ENCODE measurements at regions not wholly inside any gene's neighbourhood (a gene's known extent, or its start where the extent isn't known, plus 50 kb on each side); places are given as distances from the start of the nearest gene placed in this dataset.

DNA sequence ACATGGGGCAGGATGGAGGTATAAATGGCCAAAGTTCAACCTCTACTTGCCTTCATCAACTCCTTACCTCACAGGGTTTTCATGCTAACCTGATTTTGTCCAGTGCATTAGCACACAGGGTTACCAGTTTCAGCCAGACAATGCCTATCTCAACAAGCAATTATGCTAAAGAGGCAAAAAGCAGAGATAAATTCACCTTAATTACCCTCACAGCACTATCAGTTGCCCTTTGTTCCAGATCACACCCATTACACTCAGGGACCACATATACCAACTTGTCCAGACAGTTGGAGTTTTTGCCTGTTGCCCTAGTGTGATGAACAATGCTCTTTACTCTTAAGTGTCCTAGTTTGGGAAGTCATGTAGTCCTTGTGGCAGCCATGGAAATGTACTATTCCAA lies 174.5 kb upstream of the MOCS1 start:
- no peak overlapping the region for H3K27ac Mint-ChIP-seq
- ATAC-seq (replicated peaks) = no peak
- no peak overlapping the region for H3K4me3 Mint-ChIP-seq
- peaks cover 5% of the 10 kb centered on the region for H3K27me3 Mint-ChIP-seq
- no peaks in the 10 kb centered on the region for H3K4me1 Mint-ChIP-seq
- H3K9me3 Mint-ChIP-seq = no peaks in the 10 kb centered on the region
- no peaks in the 10 kb centered on the region for H3K36me3 Mint-ChIP-seq (ENCODE audit: low read depth)

DNA sequence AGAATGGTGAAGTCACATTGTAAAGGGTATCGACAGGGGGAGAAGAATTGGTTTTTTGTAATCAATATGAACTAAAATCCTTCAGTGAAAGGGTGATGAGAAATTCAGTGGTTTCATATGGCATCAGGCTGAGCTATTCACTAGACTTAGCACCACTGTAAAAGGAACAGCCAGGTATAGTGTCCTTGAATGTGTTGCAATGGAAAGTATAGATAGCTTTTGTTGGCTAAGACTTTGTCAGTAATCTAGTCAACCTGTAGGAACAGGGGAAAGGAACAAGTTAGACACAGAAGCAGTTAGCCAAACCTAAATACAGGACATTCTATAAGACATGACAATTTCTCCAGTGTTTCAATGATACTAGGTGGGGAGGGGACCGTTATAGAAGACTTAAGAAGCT lies 172.6 kb upstream of the MOCS1 start:
- no peaks in the 10 kb centered on the region for H3K4me1 Mint-ChIP-seq
- H3K9me3 Mint-ChIP-seq = no peaks in the 10 kb centered on the region
- peaks cover 3% of the 10 kb centered on the region for H3K27me3 Mint-ChIP-seq
- no peak overlapping the region for H3K4me3 Mint-ChIP-seq
- H3K27ac Mint-ChIP-seq = no peak overlapping the region
- ATAC-seq (replicated peaks) = no peak
- no peaks in the 10 kb centered on the region for H3K36me3 Mint-ChIP-seq (ENCODE audit: low read depth)

GRCh38 chr6:40098774-40099173 lies 164.5 kb upstream of the MOCS1 start:
- H3K4me1 Mint-ChIP-seq = no peaks in the 10 kb centered on the region
- no peak for ATAC-seq (replicated peaks)
- H3K36me3 Mint-ChIP-seq (ENCODE audit: low read depth) = no peaks in the 10 kb centered on the region
- no peak overlapping the region for H3K4me3 Mint-ChIP-seq
- no peak overlapping the region for H3K27ac Mint-ChIP-seq
- no peaks in the 10 kb centered on the region for H3K27me3 Mint-ChIP-seq
- peaks cover 3% of the 10 kb centered on the region for H3K9me3 Mint-ChIP-seq

GRCh38 chr6:40097590-40097989 lies 163.3 kb upstream of the MOCS1 start:
- no peaks in the 10 kb centered on the region for H3K36me3 Mint-ChIP-seq (ENCODE audit: low read depth)
- no peak overlapping the region for H3K27ac Mint-ChIP-seq
- H3K4me3 Mint-ChIP-seq = no peak overlapping the region
- no peak for ATAC-seq (replicated peaks)
- H3K27me3 Mint-ChIP-seq = no peaks in the 10 kb centered on the region
- H3K4me1 Mint-ChIP-seq = no peaks in the 10 kb centered on the region
- peaks cover 3% of the 10 kb centered on the region for H3K9me3 Mint-ChIP-seq

DNA sequence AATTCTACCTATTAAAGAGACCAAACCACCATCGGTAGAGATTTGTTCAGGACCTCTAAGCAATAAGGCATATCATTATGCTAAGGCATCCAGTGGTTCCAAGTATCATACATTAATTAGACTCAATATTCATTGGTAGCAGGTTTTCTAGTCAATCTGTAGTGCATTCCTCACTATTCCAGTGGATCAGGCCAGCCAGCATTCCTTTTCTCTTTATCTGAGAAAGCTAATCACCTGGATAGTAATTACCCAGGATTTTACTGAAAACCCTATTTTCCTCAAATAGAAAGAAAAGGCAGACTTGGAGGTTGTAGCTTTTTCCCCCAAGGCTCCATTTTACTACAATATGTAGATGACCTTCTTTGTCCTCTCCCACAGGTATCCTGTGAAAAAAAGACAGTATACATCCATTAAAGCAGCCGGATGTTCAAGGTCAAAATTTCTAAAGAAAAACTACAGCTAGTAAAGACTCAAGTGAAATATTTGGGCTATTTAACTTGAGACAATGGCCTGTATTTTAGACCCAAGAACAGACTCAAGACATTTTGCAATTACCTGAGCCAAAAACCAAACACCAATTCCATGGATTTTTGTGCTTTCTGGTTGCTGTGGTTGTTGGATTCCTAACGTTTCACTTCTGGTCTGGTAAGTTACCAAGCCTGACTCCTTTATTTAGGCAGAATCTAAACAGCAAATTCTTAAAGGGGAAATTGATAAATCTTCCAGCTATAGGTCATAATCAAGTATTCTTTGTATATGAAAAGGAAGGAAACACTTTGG lies 149.1 kb upstream of the MOCS1 start:
- H3K36me3 Mint-ChIP-seq (ENCODE audit: low read depth) = no peaks in the 10 kb centered on the region
- no peak for ATAC-seq (replicated peaks)
- no peak overlapping the region for H3K4me3 Mint-ChIP-seq
- H3K27ac Mint-ChIP-seq = no peak overlapping the region
- no peaks in the 10 kb centered on the region for H3K9me3 Mint-ChIP-seq
- no peaks in the 10 kb centered on the region for H3K4me1 Mint-ChIP-seq
- H3K27me3 Mint-ChIP-seq = peaks cover 3% of the 10 kb centered on the region

DNA sequence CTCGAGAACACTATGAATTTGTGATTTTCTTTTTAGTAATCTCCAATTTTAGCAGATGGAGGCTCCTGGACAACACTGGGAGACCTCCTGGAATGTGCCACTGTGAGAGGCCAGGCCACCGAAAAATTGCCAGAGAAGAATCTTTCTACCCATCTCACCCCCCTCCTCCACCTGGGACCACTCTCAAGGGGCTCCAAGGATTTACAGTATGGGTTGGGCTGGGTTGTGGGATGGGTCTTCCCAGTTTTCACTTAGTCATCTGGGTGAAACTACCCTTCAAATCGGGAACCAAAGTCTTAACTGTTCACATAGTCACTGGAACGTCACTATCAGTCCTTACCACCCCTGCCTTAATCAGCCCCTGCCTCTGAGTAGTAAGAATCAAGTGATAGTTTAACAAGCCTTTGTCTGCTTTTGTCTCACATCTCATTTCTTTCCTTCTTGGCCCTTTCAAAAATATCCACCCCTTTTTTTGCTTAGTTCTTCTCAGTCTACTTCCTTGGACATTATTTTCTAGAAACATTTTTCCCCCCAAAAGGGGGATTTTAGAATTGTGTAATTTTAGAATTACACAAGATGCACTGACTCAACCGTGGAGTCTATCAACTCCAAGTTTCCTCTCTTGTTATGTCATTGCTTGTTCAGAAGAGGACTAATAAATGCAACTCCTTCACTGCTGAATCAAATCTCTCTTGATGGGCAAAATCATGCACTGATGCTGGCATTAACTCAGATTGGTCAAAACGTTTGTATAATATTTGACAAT lies 148.2 kb upstream of the MOCS1 start:
- Mint-ChIP-seq H3K36me3 (ENCODE audit: low read depth) (no peaks in the 10 kb centered on the region), H3K27ac (no peak overlapping the region), H3K9me3 (no peaks in the 10 kb centered on the region), H3K4me3 (no peak overlapping the region), H3K27me3 (peaks cover 6% of the 10 kb centered on the region), H3K4me1 (no peaks in the 10 kb centered on the region)
- ATAC-seq (replicated peaks) = no peak

DNA sequence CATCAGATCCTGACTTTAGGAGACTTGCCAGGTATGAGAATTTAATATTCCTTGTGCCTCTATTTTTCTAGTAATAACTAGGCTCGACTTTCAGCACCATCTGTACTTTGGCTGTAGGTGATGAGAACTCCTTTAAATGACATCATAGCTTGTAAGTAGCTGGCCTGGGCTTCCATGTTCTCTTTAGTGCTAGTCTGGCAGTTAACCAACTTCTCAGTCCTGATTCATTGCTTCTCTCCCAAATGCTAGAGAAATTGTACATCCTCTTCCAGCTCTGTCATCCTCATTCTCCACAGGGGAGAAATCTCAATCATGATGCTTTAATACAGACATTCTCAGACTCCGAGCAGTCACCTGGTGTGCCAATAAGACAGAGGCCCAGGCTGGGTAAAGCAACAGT lies 143.5 kb upstream of the MOCS1 start:
- Mint-ChIP-seq H3K27me3 (peaks cover 10% of the 10 kb centered on the region), H3K27ac (no peak overlapping the region), H3K4me3 (no peak overlapping the region), H3K4me1 (no peaks in the 10 kb centered on the region), H3K9me3 (no peaks in the 10 kb centered on the region), H3K36me3 (ENCODE audit: low read depth) (no peaks in the 10 kb centered on the region)
- ATAC-seq (replicated peaks) = no peak

DNA sequence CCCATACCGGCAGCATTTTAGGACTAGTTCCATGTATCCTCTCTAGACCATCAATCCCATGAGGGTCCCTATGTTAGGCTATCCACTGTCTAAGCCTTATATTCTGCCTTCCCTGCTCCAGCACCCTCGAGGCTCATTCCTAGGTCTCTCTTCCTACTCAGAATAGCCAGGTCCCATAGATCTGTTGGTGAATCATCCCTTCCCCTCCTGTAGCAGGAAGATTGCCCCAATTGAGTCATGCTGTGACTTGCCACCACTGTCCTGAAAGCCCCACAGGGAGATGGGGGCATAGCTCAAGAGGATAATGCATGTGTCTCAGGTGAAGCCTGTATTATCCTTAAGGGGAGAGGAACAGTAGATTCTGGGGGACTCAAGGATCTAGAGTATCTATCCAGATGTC lies 143.1 kb upstream of the MOCS1 start:
- H3K4me1 Mint-ChIP-seq = no peaks in the 10 kb centered on the region
- H3K27me3 Mint-ChIP-seq = peaks cover 10% of the 10 kb centered on the region
- no peak overlapping the region for H3K4me3 Mint-ChIP-seq
- no peak for ATAC-seq (replicated peaks)
- no peaks in the 10 kb centered on the region for H3K9me3 Mint-ChIP-seq
- no peak overlapping the region for H3K27ac Mint-ChIP-seq
- H3K36me3 Mint-ChIP-seq (ENCODE audit: low read depth) = no peaks in the 10 kb centered on the region

GRCh38 chr6:40075056-40075590 lies 140.9 kb upstream of the MOCS1 start:
- H3K27me3 Mint-ChIP-seq = peaks cover 10% of the 10 kb centered on the region
- no peaks in the 10 kb centered on the region for H3K36me3 Mint-ChIP-seq (ENCODE audit: low read depth)
- H3K4me3 Mint-ChIP-seq = no peak overlapping the region
- no peak for ATAC-seq (replicated peaks)
- no peak overlapping the region for H3K27ac Mint-ChIP-seq
- no peaks in the 10 kb centered on the region for H3K4me1 Mint-ChIP-seq
- no peaks in the 10 kb centered on the region for H3K9me3 Mint-ChIP-seq

DNA sequence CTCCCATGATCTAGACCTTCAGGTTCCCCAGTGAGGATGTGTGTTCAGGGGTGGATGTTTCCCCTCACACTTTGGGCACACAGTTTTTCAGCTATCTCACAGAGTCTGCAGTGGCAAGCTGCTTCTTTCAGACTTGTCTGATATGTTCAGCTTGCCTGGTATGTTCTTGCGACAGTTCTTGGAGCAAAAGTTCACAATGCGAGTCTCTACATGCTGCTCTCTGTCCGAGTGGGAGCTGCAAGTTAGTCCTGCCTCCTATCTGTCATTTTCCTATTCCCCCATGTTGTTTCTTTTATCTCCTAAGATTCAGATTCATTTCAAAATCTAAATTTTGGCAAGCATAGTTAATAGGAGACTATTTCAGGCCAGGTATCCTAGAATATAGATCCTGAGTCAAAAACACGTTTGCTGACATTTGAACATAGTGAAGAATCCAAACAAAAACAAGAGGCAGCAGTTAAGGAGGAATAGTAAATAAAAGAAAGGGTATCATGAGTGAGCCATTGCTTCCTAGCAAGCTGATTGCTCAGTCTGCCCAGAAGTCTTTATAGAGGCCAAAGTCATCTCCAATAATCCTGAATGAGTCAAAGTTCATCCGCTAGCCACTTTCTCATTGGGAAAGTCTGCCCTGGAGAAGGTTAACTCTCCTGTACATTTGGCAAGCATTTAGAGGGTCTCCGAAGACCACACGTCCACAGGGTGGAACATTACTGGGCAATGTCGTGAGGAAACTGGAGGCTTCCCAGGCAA lies 140.2 kb upstream of the MOCS1 start:
- no peak for ATAC-seq (replicated peaks)
- H3K4me3 Mint-ChIP-seq = no peak overlapping the region
- no peak overlapping the region for H3K27ac Mint-ChIP-seq
- no peaks in the 10 kb centered on the region for H3K9me3 Mint-ChIP-seq
- H3K4me1 Mint-ChIP-seq = no peaks in the 10 kb centered on the region
- H3K36me3 Mint-ChIP-seq (ENCODE audit: low read depth) = no peaks in the 10 kb centered on the region
- peaks cover 10% of the 10 kb centered on the region for H3K27me3 Mint-ChIP-seq

GRCh38 chr6:40066372-40066771 lies 132.1 kb upstream of the MOCS1 start:
- Mint-ChIP-seq H3K9me3 (peaks cover 4% of the 10 kb centered on the region), H3K4me1 (no peaks in the 10 kb centered on the region), H3K36me3 (ENCODE audit: low read depth) (no peaks in the 10 kb centered on the region), H3K4me3 (no peak overlapping the region), H3K27ac (no peak overlapping the region), H3K27me3 (no peaks in the 10 kb centered on the region)
- no peak for ATAC-seq (replicated peaks)

- Mint-ChIP-seq H3K27me3 (no peaks in the 10 kb centered on the region), H3K36me3 (ENCODE audit: low read depth) (no peaks in the 10 kb centered on the region), H3K4me1 (no peaks in the 10 kb centered on the region), H3K27ac (no peak overlapping the region), H3K4me3 (no peak overlapping the region), H3K9me3 (no peaks in the 10 kb centered on the region)
- no peak for ATAC-seq (replicated peaks)
These were observed 122.6 kb upstream of the MOCS1 start for GRCh38 chr6:40056865-40057264.

- Mint-ChIP-seq H3K27me3 (peaks cover 4% of the 10 kb centered on the region), H3K4me3 (no peak overlapping the region), H3K4me1 (no peaks in the 10 kb centered on the region), H3K36me3 (ENCODE audit: low read depth) (no peaks in the 10 kb centered on the region), H3K27ac (no peak overlapping the region), H3K9me3 (no peaks in the 10 kb centered on the region)
- ATAC-seq (replicated peaks) = no peak
These were observed 120.3 kb upstream of the MOCS1 start for GRCh38 chr6:40054602-40055001.

DNA sequence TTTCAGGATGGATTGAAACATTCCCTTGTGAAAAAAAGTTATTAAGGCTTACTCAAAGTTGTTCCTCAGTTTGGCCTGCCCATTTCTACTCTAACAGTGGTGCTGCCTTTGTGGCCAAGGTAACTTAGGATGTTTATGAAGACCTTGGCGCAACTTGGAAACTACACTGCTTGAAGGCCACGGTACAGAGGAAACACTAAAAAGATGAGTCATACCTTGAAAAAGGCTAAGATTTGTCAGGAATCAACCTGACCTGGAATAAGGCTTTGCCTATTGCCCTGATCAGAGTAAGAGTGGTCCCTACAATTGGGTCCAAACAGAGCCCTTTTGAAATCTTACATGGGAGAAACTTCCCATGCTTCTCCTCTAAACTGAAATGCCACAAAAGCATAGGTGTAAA lies 119.9 kb upstream of the MOCS1 start:
- H3K36me3 Mint-ChIP-seq (ENCODE audit: low read depth) = no peaks in the 10 kb centered on the region
- H3K27me3 Mint-ChIP-seq = peaks cover 4% of the 10 kb centered on the region
- H3K9me3 Mint-ChIP-seq = no peaks in the 10 kb centered on the region
- H3K27ac Mint-ChIP-seq = no peak overlapping the region
- no peak overlapping the region for H3K4me3 Mint-ChIP-seq
- ATAC-seq (replicated peaks) = no peak
- H3K4me1 Mint-ChIP-seq = no peaks in the 10 kb centered on the region
